HFFc6 (cell line): ENCODE measurements at regions not wholly inside any gene's neighbourhood (a gene's known extent, or its start where the extent isn't known, plus 50 kb on each side); places are given as distances from the start of the nearest gene placed in this dataset.
A peak's percentile ranks its signal among the peaks of the same experiment; 100 is the strongest.

Experiments
- DNase-seq: peaks from one replicate; pipeline ENCODE4 v3.0.0-alpha.2; 2018
- H3K27ac Mint-ChIP-seq: 2 replicates; pipeline ENCODE4 v1.8.0; 2020; ENCODE audit warnings: mild to moderate bottlenecking, mixed read lengths
- H3K27me3 Mint-ChIP-seq: 2 replicates; pipeline ENCODE4 v1.8.0; 2021; ENCODE audit warnings: mild to moderate bottlenecking, moderate library complexity, mixed read lengths; ENCODE audit not compliant: insufficient read depth
- H3K36me3 Mint-ChIP-seq: 2 replicates; pipeline ENCODE4 v1.8.0; 2021; ENCODE audit warnings: low read depth, mixed read lengths
- H3K4me1 Mint-ChIP-seq: 2 replicates; pipeline ENCODE4 v1.8.0; 2020; ENCODE audit warnings: low read depth, mixed read lengths
- H3K4me3 Mint-ChIP-seq: 2 replicates; pipeline ENCODE4 v1.8.0; 2020; ENCODE audit warnings: mild to moderate bottlenecking, moderate library complexity, mixed read lengths
- H3K9me3 Mint-ChIP-seq: 2 replicates; pipeline ENCODE4 v1.8.0; 2020; ENCODE audit warnings: mild to moderate bottlenecking, mixed read lengths
- CTCF ChIP-seq: fragments of 200-600 bp; sonication (generic); IDR thresholded peaks from 2 replicates; pipeline ENCODE4 v1.5.0; 2021; ENCODE audit warnings: antibody characterized with exemption, mild to moderate bottlenecking

- Mint-ChIP-seq H3K4me1 (no peaks in the 10 kb centered on the region), H3K9me3 (peaks cover 93% of the 10 kb centered on the region), H3K27ac (no peak overlapping the region), H3K4me3 (no peak overlapping the region), H3K27me3 (no peaks in the 10 kb centered on the region; the same call in 1 of the 2 replicates), H3K36me3 (peaks cover 32% of the 10 kb centered on the region)
- no peak for TF ChIP-seq CTCF
- DNase-seq, result peak; percentile 1
Observed at GRCh38 chr7:156064971-156065386, 252.7 kb upstream of the SHH start.

- no peak overlapping the region for H3K4me3 Mint-ChIP-seq
- DNase-seq, result no peak
- no peak for TF ChIP-seq CTCF
- no peak overlapping the region for H3K27ac Mint-ChIP-seq
- H3K36me3 Mint-ChIP-seq, result peaks cover 32% of the 10 kb centered on the region
- peaks cover 89% of the 10 kb centered on the region for H3K9me3 Mint-ChIP-seq
- H3K27me3 Mint-ChIP-seq, result no peaks in the 10 kb centered on the region; the same call in 1 of the 2 replicates
- H3K4me1 Mint-ChIP-seq, result no peaks in the 10 kb centered on the region
Observed at GRCh38 chr7:156063241-156063810, 251.1 kb upstream of the SHH start.

- Mint-ChIP-seq H3K9me3 (peaks cover 91% of the 10 kb centered on the region), H3K36me3 (peaks cover 31% of the 10 kb centered on the region), H3K27me3 (no peaks in the 10 kb centered on the region; the same call in 1 of the 2 replicates), H3K4me3 (no peak overlapping the region), H3K27ac (no peak overlapping the region), H3K4me1 (no peaks in the 10 kb centered on the region)
- no peak for TF ChIP-seq CTCF
- no peak for DNase-seq
Observed at GRCh38 chr7:156062286-156062685, 250.0 kb upstream of the SHH start.

- Mint-ChIP-seq H3K9me3 (peaks cover 88% of the 10 kb centered on the region), H3K4me1 (no peaks in the 10 kb centered on the region), H3K36me3 (peaks cover 26% of the 10 kb centered on the region), H3K27me3 (no peaks in the 10 kb centered on the region; the same call in 1 of the 2 replicates), H3K27ac (no peak overlapping the region), H3K4me3 (no peak overlapping the region)
- DNase-seq, result no peak
- TF ChIP-seq CTCF, result no peak
Observed at GRCh38 chr7:156061689-156062255, 249.5 kb upstream of the SHH start.

- no peak for DNase-seq
- H3K27ac Mint-ChIP-seq, result no peak overlapping the region
- peaks cover 18% of the 10 kb centered on the region for H3K36me3 Mint-ChIP-seq
- no peak overlapping the region for H3K4me3 Mint-ChIP-seq
- H3K27me3 Mint-ChIP-seq, result no peaks in the 10 kb centered on the region; the same call in 1 of the 2 replicates
- H3K9me3 Mint-ChIP-seq, result peaks cover 87% of the 10 kb centered on the region
- TF ChIP-seq CTCF, result no peak
- H3K4me1 Mint-ChIP-seq, result no peaks in the 10 kb centered on the region
Observed at GRCh38 chr7:156060925-156061324, 248.7 kb upstream of the SHH start.
